ENCODE measurements at regions not wholly inside any gene's neighbourhood (a gene's known extent, or its start where the extent isn't known, plus 50 kb on each side); places are given as distances from the start of the nearest gene placed in this dataset.

DNA sequence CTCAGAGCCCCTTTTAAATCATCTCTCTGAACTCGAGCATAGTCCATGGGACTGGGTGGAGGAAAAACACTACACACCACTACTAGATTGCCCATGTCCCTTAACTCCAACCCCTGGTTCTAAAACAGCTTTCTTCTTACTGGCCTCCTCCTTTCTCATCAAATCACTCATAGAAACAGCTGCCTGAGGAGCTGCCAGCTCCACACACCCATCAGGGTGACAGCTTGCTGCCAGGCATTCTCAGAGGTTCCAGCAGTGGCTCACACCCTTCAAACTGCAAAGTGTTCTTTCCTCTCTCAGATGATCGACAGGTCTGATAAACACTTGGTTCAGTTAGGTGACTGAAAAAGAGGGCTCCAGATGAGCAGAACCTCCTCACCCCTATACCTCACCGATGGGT, 543.0 kb upstream of the PLXNA2 start:
- Histone ChIP-seq H3K9ac (ENCODE audit: low read depth, low read length) (no peak overlapping the region), H3K36me3 (ENCODE audit: control insufficient read depth, insufficient read depth, low read length) (no peaks in the 10 kb centered on the region), H3K4me3 (ENCODE audit: low read depth, low read length) (no peak overlapping the region), H3K27me3 (ENCODE audit: control insufficient read depth, insufficient read depth, low read length) (no peaks in the 10 kb centered on the region), H3K4me1 (ENCODE audit: control insufficient read depth, insufficient read depth, low read length) (peaks cover 25% of the 10 kb centered on the region), H3K9me3 (ENCODE audit: control insufficient read depth, insufficient read depth, low read length) (no peaks in the 10 kb centered on the region)

DNA sequence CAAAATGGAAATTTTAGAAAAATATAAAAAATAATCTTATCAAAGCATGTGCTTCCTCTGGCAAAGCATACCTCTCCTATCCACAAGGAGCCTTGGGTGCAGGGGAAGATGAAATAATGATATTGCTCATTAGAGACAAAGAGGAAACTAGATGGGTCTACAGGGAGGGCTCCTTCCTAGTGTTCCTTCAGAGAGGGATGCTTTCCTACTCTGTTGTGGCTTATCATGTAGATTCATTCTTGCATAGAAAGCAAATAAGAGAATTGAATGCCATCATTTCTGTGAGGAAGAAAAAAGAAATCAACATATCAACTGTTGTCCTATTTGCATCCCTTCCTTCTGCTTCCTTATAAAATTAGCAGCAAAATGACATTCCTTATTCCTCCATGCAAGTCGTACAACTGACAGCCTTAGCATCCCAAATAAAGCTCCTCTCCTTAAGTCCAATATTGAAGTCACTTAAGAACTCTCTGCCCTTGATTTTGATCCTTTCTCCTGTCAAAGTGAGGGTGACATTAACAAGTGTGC, 543.9 kb upstream of the PLXNA2 start:
- Histone ChIP-seq H3K9me3 (ENCODE audit: control insufficient read depth, insufficient read depth, low read length) (no peaks in the 10 kb centered on the region), H3K27me3 (ENCODE audit: control insufficient read depth, insufficient read depth, low read length) (no peaks in the 10 kb centered on the region), H3K4me1 (ENCODE audit: control insufficient read depth, insufficient read depth, low read length) (peaks cover 24% of the 10 kb centered on the region), H3K4me3 (ENCODE audit: low read depth, low read length) (no peak overlapping the region), H3K9ac (ENCODE audit: low read depth, low read length) (no peak overlapping the region), H3K36me3 (ENCODE audit: control insufficient read depth, insufficient read depth, low read length) (no peaks in the 10 kb centered on the region)

DNA sequence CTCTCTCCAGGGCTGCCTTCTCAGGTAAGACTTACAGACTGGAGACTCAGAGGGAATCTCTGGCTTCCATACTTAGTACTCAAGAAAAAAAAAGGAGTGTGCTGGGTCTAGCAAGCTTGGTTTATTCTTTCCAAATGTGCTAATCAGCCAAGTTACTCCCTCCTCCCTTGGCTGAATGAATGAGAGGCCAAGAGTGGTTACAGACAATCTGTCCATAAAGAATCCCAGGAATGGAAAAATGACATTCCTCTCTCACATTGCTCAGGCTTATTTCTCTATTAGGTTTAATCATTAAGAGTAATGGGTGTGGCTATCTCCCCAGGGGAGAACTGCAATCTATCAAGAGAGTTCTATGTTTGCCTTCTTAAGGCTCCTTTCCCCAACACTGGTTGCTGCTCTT, 547.3 kb upstream of the PLXNA2 start:
- no peaks in the 10 kb centered on the region for H3K36me3 ChIP-seq (ENCODE audit: control insufficient read depth, insufficient read depth, low read length)
- peaks cover 24% of the 10 kb centered on the region for H3K4me1 ChIP-seq (ENCODE audit: control insufficient read depth, insufficient read depth, low read length)
- H3K4me3 ChIP-seq (ENCODE audit: low read depth, low read length), result no peak overlapping the region
- H3K9ac ChIP-seq (ENCODE audit: low read depth, low read length), result no peak overlapping the region
- no peaks in the 10 kb centered on the region for H3K9me3 ChIP-seq (ENCODE audit: control insufficient read depth, insufficient read depth, low read length)
- H3K27me3 ChIP-seq (ENCODE audit: control insufficient read depth, insufficient read depth, low read length), result no peaks in the 10 kb centered on the region

DNA sequence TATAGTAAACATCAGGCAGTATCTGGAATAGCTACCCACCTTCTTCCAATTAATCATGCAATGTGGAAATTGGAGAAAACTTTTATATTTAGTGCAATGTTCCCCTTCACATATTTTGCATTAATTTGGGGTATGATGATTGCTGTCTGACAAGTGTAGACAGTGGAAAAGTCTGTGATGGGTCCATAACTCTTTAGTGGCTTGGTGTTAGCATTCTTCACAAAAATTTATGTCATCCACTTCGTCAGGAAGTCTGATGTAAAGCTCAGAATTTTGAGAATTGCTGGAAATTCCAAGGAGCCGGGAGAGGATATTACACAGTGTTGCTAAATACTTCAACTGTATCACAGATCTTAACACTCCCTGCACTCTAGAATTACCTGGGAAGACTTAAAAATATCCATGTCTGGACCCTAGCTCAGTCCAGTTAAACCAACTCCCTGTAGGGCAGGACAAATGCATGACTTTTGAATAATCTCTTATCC, 549.7 kb upstream of the PLXNA2 start:
- H3K4me3 ChIP-seq (ENCODE audit: low read depth, low read length), result no peak overlapping the region
- H3K36me3 ChIP-seq (ENCODE audit: control insufficient read depth, insufficient read depth, low read length), result no peaks in the 10 kb centered on the region
- H3K9ac ChIP-seq (ENCODE audit: low read depth, low read length), result no peak overlapping the region
- no peaks in the 10 kb centered on the region for H3K9me3 ChIP-seq (ENCODE audit: control insufficient read depth, insufficient read depth, low read length)
- H3K4me1 ChIP-seq (ENCODE audit: control insufficient read depth, insufficient read depth, low read length), result peaks cover 5% of the 10 kb centered on the region
- no peaks in the 10 kb centered on the region for H3K27me3 ChIP-seq (ENCODE audit: control insufficient read depth, insufficient read depth, low read length)

DNA sequence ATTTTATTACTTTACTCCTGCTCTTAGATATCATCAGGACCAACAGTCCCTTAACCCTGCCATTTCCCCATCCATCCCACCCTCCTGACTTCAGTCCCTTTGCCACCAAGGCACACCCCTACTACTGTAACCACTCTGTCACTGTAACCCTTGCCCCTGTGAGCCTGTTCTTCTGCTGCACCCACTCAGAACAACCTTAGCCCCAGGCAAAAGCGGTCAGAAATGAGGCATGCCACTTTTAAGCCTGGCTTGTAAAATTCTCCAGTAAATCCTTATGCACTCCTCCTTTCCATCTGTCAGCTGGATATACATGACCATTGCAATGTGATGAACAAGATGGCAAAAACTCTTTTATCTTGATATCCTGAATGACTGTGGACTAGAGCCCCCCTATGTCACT, 555.0 kb upstream of the PLXNA2 start:
- Histone ChIP-seq H3K36me3 (ENCODE audit: control insufficient read depth, insufficient read depth, low read length) (no peaks in the 10 kb centered on the region), H3K9me3 (ENCODE audit: control insufficient read depth, insufficient read depth, low read length) (no peaks in the 10 kb centered on the region), H3K27me3 (ENCODE audit: control insufficient read depth, insufficient read depth, low read length) (no peaks in the 10 kb centered on the region), H3K4me1 (ENCODE audit: control insufficient read depth, insufficient read depth, low read length) (peaks cover 12% of the 10 kb centered on the region), H3K4me3 (ENCODE audit: low read depth, low read length) (no peak overlapping the region), H3K9ac (ENCODE audit: low read depth, low read length) (no peak overlapping the region)

DNA sequence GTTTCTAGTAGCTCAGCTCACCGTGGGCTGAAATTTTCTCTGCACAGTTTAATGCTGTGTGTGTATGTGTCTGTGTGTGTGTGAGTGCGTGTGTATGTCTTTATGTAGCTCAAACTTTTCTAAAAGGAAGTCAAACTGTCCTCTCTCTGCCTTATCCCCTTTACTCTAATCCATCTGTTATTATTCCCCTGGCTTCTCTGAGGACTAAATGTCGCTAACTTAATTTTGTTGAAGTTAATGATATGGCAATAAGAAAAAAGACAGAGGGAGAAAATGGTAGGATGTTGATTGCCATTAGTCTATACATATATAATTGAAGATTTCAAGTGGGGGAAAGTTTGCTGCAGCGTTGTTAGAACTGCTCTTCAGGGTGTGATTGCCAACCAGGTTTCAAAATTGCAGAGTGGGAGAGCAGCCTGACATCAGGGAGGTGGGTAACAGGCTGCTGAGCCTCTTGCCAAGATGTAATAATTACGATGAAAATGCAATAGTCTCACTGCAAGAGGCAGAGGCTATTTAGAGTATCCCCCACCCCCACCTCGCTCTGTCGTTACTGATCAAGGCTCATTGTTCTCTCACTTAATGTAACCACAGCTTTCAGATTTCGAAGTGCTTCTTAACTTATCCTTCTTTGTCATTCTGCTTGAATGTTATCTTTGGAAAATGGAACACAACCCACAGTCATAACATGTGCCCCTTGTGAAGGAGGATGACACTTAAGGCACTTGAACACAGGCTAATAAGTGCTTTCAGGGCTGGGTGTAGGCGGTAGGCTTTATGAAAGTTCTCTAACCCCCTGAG, 559.0 kb upstream of the PLXNA2 start:
- Histone ChIP-seq H3K27me3 (ENCODE audit: control insufficient read depth, insufficient read depth, low read length) (no peaks in the 10 kb centered on the region), H3K4me3 (ENCODE audit: low read depth, low read length) (no peak overlapping the region), H3K9me3 (ENCODE audit: control insufficient read depth, insufficient read depth, low read length) (no peaks in the 10 kb centered on the region), H3K9ac (ENCODE audit: low read depth, low read length) (no peak overlapping the region), H3K36me3 (ENCODE audit: control insufficient read depth, insufficient read depth, low read length) (no peaks in the 10 kb centered on the region), H3K4me1 (ENCODE audit: control insufficient read depth, insufficient read depth, low read length) (peaks cover 12% of the 10 kb centered on the region)

DNA sequence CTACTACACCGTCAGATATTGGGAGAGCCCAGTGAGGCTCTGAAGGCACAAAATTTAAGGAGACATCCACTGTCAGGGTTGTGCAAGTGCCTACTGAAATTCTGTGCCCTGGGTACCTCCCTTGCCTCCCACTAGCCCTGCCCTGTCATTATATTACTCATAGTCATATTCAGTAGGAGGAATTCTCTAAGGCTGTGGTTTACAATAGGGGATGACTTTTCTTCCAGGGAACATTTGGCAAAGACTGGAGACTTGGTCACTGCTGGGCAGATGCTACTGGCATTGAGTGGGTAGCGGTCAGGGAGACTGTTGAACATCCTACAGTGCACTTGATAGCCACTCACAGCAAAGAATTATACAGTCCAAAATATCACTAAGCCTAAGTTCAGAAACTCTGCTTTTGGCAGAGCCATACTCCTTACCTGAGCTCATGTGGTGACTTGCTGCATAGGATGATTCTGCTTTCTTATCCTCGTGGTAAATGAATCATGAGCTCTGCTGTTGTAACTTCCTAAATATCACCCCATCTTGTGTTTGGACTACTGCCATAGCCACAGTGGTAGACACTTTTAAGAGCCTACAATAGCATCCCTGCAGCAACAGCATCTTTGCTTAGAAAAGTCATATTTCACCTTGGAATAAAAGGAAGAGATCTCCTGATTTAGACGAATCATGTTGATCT, 563.4 kb upstream of the PLXNA2 start:
- no peaks in the 10 kb centered on the region for H3K36me3 ChIP-seq (ENCODE audit: control insufficient read depth, insufficient read depth, low read length)
- no peaks in the 10 kb centered on the region for H3K27me3 ChIP-seq (ENCODE audit: control insufficient read depth, insufficient read depth, low read length)
- no peak overlapping the region for H3K9ac ChIP-seq (ENCODE audit: low read depth, low read length)
- peaks cover 5% of the 10 kb centered on the region for H3K4me1 ChIP-seq (ENCODE audit: control insufficient read depth, insufficient read depth, low read length)
- no peak overlapping the region for H3K4me3 ChIP-seq (ENCODE audit: low read depth, low read length)
- no peaks in the 10 kb centered on the region for H3K9me3 ChIP-seq (ENCODE audit: control insufficient read depth, insufficient read depth, low read length)

DNA sequence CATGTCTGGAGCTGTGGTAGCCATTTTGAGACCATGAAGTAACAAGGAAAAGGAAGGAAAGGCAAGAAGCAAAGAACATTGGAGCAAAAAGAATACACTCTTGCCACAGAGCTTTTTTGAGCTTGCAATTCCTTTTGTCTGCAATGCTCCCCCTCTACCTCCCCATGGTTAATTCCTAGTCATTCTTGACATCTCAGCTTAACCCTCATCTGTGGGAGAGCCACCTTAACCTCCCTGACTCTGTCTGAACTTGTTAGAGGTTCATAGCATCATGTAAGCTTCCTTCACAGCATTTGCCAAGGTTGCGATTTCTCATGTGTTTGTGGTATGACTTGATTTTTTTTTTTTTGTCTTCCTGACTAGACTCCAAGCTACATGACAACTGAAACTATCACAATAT, 564.1 kb upstream of the PLXNA2 start:
- Histone ChIP-seq H3K4me3 (ENCODE audit: low read depth, low read length) (no peak overlapping the region), H3K36me3 (ENCODE audit: control insufficient read depth, insufficient read depth, low read length) (no peaks in the 10 kb centered on the region), H3K9me3 (ENCODE audit: control insufficient read depth, insufficient read depth, low read length) (no peaks in the 10 kb centered on the region)

DNA sequence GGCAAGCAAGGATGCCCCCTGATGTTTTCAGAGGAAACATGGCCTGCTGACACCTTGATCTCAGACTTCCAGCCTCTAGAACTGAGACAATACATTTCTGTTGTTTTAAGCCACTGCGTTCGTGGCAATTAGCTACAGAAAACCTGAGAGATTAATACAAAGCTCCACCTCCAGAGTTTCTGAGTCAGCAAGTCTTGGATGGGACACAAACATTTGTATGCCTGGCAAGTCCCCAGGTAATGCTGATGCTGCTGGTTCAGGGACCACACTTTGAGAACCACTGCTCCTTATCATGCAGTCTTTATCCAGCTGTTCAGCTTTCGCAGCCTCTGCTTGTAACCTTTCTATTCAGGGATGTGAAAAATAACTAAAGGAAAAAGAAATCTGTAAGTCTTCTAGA, 565.7 kb upstream of the PLXNA2 start:
- H3K9ac ChIP-seq (ENCODE audit: low read depth, low read length), result no peak overlapping the region
- no peaks in the 10 kb centered on the region for H3K9me3 ChIP-seq (ENCODE audit: control insufficient read depth, insufficient read depth, low read length)
- no peaks in the 10 kb centered on the region for H3K4me1 ChIP-seq (ENCODE audit: control insufficient read depth, insufficient read depth, low read length)
- H3K4me3 ChIP-seq (ENCODE audit: low read depth, low read length), result no peak overlapping the region
- H3K36me3 ChIP-seq (ENCODE audit: control insufficient read depth, insufficient read depth, low read length), result no peaks in the 10 kb centered on the region
- H3K27me3 ChIP-seq (ENCODE audit: control insufficient read depth, insufficient read depth, low read length), result no peaks in the 10 kb centered on the region

More for the DNA sequence above, 564.1 kb upstream of the PLXNA2 start:
- Histone ChIP-seq H3K4me1 (ENCODE audit: control insufficient read depth, insufficient read depth, low read length) (peaks cover 5% of the 10 kb centered on the region), H3K9ac (ENCODE audit: low read depth, low read length) (no peak overlapping the region), H3K27me3 (ENCODE audit: control insufficient read depth, insufficient read depth, low read length) (no peaks in the 10 kb centered on the region)

DNA sequence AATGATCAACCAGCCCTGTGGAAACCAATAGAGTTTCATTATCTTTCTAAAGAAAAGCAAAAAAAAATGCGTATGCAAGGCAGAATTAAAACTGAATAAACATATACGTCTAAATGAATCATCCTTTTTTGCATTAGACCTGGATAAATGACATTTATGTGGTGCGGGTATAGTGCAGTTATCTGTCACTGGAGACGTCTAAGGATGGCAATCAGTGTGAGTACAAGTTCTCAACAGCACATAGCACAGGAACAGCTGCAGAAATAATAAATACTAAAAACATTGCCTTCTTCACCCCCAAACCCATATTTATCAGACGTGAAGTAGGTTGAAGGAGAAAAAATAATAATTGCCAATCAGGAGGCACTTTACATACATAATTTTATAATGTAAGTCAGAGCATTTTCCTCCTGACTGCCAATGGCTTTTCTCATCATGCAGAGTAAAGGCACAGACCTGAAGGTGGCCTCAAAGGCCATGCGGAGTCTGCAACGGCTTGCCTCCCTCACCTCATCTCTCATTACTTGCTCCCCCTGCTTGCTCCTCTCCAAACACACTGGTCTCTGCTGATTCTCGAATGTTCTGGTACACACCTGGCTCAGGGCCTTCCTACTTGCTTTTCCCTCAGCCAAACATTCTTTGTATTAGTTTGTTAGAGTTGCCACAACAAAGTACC, 574.7 kb upstream of the PLXNA2 start:
- H3K9me3 ChIP-seq (ENCODE audit: control insufficient read depth, insufficient read depth, low read length), result no peaks in the 10 kb centered on the region
- no peak overlapping the region for H3K9ac ChIP-seq (ENCODE audit: low read depth, low read length)
- H3K4me1 ChIP-seq (ENCODE audit: control insufficient read depth, insufficient read depth, low read length), result no peaks in the 10 kb centered on the region
- H3K4me3 ChIP-seq (ENCODE audit: low read depth, low read length), result no peak overlapping the region
- no peaks in the 10 kb centered on the region for H3K36me3 ChIP-seq (ENCODE audit: control insufficient read depth, insufficient read depth, low read length)
- no peaks in the 10 kb centered on the region for H3K27me3 ChIP-seq (ENCODE audit: control insufficient read depth, insufficient read depth, low read length)

DNA sequence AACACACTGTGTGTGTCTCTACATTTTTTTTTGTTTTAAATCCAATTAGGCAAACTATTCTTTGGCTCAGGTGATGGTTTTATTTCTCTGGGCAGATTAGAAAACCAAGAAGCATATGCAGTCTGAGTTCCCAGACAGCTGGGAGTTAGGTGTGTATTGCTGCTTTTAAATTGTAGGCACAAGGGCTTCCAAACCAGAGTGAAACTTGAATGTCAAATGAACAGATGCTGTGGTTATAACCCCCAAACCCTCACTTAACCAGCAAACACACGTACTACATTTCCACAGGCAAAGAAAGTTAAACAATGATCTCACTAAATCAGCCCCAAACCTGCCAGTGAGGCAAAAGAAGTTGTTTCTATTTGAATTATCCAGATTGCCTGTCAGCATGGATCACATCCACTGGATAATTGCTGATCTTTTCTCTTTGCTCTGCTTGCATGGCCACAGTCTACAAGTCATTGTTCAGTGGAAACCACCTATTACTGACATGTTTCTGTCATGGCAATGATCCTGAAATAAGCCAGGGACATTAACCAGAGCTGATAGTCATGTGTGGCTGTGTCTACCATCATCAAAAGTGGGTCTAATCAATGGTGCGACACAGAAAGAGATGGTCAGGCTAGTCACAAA, 576.5 kb upstream of the PLXNA2 start:
- H3K36me3 ChIP-seq (ENCODE audit: control insufficient read depth, insufficient read depth, low read length), result no peaks in the 10 kb centered on the region
- no peak overlapping the region for H3K9ac ChIP-seq (ENCODE audit: low read depth, low read length)
- H3K4me1 ChIP-seq (ENCODE audit: control insufficient read depth, insufficient read depth, low read length), result no peaks in the 10 kb centered on the region
- no peaks in the 10 kb centered on the region for H3K9me3 ChIP-seq (ENCODE audit: control insufficient read depth, insufficient read depth, low read length)
- no peak overlapping the region for H3K4me3 ChIP-seq (ENCODE audit: low read depth, low read length)
- no peaks in the 10 kb centered on the region for H3K27me3 ChIP-seq (ENCODE audit: control insufficient read depth, insufficient read depth, low read length)
